Tibial nerve (tissue), 4 donors: ENCODE measurements at regions not wholly inside any gene's neighbourhood (a gene's known extent, or its start where the extent isn't known, plus 50 kb on each side); places are given as distances from the start of the nearest gene placed in this dataset.

ENCODE experiments used
- DNase-seq, 2 donors: peaks; one replicate each; pipeline ENCODE4 v3.0.0-alpha.2; 2019; ENCODE audit warnings: low spot score in 2 of 2
- H3K27ac ChIP-seq, 4 donors: fragments of 200-600 bp; sonication (generic) in 3 of 4; one replicate each; pipeline ENCODE4 v1.5.1; 2017 to 2019; ENCODE audit warnings: mild to moderate bottlenecking in 1 of 4
- H3K27me3 ChIP-seq, 2 donors: fragments of 200-600 bp; sonication (generic) in 1 of 2; one replicate each; pipeline versions ENCODE4 v1.5.1 to v1.6.0; 2017 to 2019
- H3K36me3 ChIP-seq, 3 donors: fragments of 200-600 bp; sonication (generic); one replicate each; pipeline ENCODE4 v1.5.1; 2018 to 2019
- H3K4me1 ChIP-seq, 4 donors: fragments of 200-600 bp; sonication (generic) in 3 of 4; one replicate each; pipeline ENCODE4 v1.5.1; 2017 to 2019
- H3K4me3 ChIP-seq, 4 donors: fragments of 200-600 bp; sonication (generic) in 3 of 4; one replicate each; pipeline ENCODE4 v1.5.1; 2017 to 2019; ENCODE audit warnings: mild to moderate bottlenecking in 1 of 4, moderate library complexity in 1 of 4
- H3K9me3 ChIP-seq, 4 donors: fragments of 200-600 bp; sonication (generic) in 3 of 4; one replicate each; pipeline ENCODE4 v1.5.1; 2017 to 2019
- EP300 ChIP-seq, 2 donors: sonication (generic); formaldehyde crosslinking; IDR thresholded peaks; one replicate each; pipeline ENCODE4 v1.6.1; 2017; ENCODE audit warnings: antibody characterized with exemption in 2 of 2, mild to moderate bottlenecking in 1 of 2
- POLR2A ChIP-seq, 2 donors: fragments of 450-650 bp; IDR thresholded peaks; one replicate each; pipeline ENCODE4 v1.6.1; 2017; ENCODE audit warnings: antibody characterized with exemption in 2 of 2, mild to moderate bottlenecking in 2 of 2, moderate library complexity in 2 of 2
- WGBS, 2 donors: methylation state at CpG; one replicate each; pipeline ENCODE4 v1.1.5; 2018; 5-methylcytosine and 5-hydroxymethylcytosine counted together
- TF ChIP-seq, protein P1 (sequence below), 5 experiments: fragments of 200-600 bp in 3 of 5; fragments of 450-650 bp in 2 of 5; sonication (generic) in 3 of 5; IDR thresholded peaks; one replicate each; pipeline ENCODE4 v1.5.1; 2016 to 2019; ENCODE audit warnings: antibody characterized with exemption in 5 of 5, mild to moderate bottlenecking in 3 of 5, moderate library complexity in 2 of 5

DNA sequence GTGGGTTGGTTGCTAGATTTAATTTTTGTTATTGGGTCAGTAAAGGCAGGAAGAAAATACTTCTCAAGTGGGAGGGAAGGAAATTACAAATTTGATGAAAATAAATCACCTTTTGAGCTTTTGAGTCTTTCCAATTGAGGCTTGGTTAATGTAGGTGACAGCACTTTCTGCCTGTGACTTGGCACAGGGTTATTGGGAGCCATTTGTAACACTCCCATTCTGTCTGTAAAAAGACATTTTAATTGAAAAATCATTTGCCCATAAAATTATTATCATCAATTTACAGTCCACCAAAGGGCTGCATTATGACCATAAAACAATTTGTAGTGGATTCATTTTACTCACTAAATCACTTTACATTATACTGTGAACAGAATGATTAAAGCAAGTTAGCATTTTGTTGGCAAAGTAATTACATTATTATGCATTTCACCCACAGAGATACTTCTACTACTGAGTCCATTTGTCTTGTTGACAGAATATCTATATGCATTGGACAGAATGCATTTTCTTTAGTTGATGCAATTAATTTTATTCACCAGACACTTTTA, 974.6 kb downstream of the UQCRFS1 start:
- Histone ChIP-seq H3K4me1 (no peaks in the 10 kb centered on the region), H3K27me3 (no peaks in the 10 kb centered on the region), H3K9me3 (no peaks in the 10 kb centered on the region), H3K27ac (no peak overlapping the region), H3K36me3 (no peaks in the 10 kb centered on the region), H3K4me3 (no peak overlapping the region)
- no peak for DNase-seq
- TF ChIP-seq, protein P1, sequence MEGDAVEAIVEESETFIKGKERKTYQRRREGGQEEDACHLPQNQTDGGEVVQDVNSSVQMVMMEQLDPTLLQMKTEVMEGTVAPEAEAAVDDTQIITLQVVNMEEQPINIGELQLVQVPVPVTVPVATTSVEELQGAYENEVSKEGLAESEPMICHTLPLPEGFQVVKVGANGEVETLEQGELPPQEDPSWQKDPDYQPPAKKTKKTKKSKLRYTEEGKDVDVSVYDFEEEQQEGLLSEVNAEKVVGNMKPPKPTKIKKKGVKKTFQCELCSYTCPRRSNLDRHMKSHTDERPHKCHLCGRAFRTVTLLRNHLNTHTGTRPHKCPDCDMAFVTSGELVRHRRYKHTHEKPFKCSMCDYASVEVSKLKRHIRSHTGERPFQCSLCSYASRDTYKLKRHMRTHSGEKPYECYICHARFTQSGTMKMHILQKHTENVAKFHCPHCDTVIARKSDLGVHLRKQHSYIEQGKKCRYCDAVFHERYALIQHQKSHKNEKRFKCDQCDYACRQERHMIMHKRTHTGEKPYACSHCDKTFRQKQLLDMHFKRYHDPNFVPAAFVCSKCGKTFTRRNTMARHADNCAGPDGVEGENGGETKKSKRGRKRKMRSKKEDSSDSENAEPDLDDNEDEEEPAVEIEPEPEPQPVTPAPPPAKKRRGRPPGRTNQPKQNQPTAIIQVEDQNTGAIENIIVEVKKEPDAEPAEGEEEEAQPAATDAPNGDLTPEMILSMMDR (IDR thresholded peaks at IDR 0.05), result no peak
- TF ChIP-seq POLR2A (IDR thresholded peaks at IDR 0.05) (no peak), EP300 (IDR thresholded peaks at IDR 0.05) (no peak)

DNA sequence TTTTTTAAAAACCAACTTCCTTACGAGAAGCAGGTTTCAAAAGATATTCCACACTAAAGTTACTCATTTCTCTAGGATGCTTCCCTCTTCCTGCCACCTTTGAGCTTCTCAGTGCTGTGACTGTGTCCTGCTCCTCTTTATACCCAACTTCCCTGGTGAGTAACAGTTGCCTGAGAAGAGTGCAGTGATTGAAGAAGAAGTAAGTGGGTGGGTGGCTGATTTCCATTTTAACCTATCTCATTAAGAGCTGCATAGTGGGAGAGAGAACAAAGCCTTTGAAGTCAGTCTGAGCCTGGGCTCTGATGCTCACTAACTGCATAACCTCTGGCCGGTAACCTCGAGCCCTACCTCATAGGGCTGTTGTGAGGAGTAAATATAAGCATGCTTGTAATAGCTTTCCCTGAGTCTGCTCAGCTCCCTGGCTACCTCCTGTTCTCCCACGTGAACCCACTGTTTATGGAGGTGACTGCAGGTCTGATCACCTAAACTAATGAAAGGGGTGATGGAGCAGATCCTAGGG, 977.3 kb downstream of the UQCRFS1 start:
- H3K27me3 ChIP-seq, result no peaks in the 10 kb centered on the region
- no peak for DNase-seq
- no peaks in the 10 kb centered on the region for H3K36me3 ChIP-seq
- WGBS, 2 donors, result 42 to 56% methylated on average over 4 of the region's 4 CpGs
- H3K27ac ChIP-seq, result no peak overlapping the region
- H3K4me3 ChIP-seq, result no peak overlapping the region
- no peaks in the 10 kb centered on the region for H3K9me3 ChIP-seq
- TF ChIP-seq POLR2A (IDR thresholded peaks at IDR 0.05), result no peak
- no peak for TF ChIP-seq EP300 (IDR thresholded peaks at IDR 0.05)
- TF ChIP-seq, protein P1 (IDR thresholded peaks at IDR 0.05), result no peak
- no peaks in the 10 kb centered on the region for H3K4me1 ChIP-seq

DNA sequence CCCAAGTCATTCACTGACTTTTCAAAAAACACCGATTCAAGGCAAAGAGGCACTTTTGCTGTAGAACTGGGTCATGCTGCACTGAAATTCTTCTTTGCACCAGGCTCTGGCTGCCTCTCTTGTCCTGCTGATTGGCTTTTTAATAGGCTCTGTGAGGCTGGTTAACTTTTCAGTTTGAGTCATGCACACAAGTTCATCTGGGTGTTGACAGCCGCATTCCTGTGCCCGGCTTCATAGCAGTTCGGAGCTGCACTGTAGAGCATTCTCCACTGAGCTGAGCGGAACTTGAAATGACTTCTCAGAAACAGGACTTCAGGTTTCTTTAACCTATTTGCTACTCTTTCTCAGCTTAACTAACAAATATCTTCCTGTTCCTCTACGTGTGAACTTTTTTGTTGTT, 978.3 kb downstream of the UQCRFS1 start:
- Histone ChIP-seq H3K36me3 (no peaks in the 10 kb centered on the region), H3K27me3 (no peaks in the 10 kb centered on the region), H3K9me3 (no peaks in the 10 kb centered on the region), H3K27ac (no peak overlapping the region), H3K4me3 (no peak overlapping the region), H3K4me1 (no peaks in the 10 kb centered on the region)
- TF ChIP-seq, protein P1 (IDR thresholded peaks at IDR 0.05), result no peak
- no peak for TF ChIP-seq EP300 (IDR thresholded peaks at IDR 0.05)
- no peak for TF ChIP-seq POLR2A (IDR thresholded peaks at IDR 0.05)
- WGBS, 2 donors, result 31 to 35% methylated on average over 6 of the region's 6 CpGs
- DNase-seq, result no peak

DNA sequence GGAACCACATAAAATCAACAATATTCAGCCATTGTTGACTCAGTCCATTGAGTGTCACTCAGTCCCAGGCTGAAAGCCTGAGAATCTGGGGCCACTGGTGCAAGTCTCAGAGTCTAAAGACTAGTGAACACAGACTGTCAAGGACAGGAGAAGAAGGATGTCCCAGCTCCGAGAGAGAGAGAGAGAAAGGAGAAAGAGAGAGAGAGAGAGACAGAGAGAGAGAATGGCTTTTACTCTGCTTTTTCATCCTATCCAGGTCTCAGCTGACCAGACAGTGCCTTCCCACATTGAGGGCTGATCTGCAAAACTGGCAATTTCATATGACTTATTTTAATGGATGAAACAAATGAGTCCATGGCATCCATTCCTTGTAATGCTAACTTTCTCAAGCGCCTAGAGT, 984.1 kb downstream of the UQCRFS1 start:
- no peak overlapping the region for H3K4me3 ChIP-seq
- TF ChIP-seq, protein P1 (IDR thresholded peaks at IDR 0.05), result no peak
- TF ChIP-seq POLR2A (IDR thresholded peaks at IDR 0.05) (no peak), EP300 (IDR thresholded peaks at IDR 0.05) (no peak)
- H3K9me3 ChIP-seq, result no peaks in the 10 kb centered on the region
- no peaks in the 10 kb centered on the region for H3K36me3 ChIP-seq
- no peak for DNase-seq
- peaks cover 0 to 12% (median 4%) of the 10 kb centered on the region in 4 donors for H3K4me1 ChIP-seq
- WGBS, 2 donors, result 88 to 96% methylated on average over 2 of the region's 2 CpGs
- H3K27me3 ChIP-seq, result no peaks in the 10 kb centered on the region
- no peak overlapping the region for H3K27ac ChIP-seq

DNA sequence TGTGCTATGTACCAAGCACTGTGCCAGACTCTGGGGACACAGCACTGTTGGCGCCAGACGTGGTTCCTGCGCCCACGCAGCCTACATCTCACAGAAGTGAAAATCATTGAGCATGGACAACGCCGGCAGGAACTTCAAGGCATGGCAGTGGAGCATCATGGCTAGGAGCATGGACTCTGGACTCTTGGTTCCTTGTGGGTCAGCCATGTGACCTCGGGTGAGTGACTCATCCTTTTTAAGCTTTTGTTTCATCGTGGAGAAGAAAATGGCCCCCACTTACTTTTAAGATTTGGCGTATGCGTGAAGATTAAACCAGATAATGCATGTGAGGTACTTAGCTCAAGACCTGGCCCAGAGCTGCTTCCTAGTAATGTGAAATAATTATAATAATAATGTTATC, 988.5 kb downstream of the UQCRFS1 start:
- H3K27ac ChIP-seq, result no peak overlapping the region
- no peak for TF ChIP-seq POLR2A (IDR thresholded peaks at IDR 0.05)
- 75 to 82% methylated on average over 8 to 10 of the region's 10 CpGs for WGBS, 2 donors
- no peak for DNase-seq
- H3K4me1 ChIP-seq, result peaks cover 0 to 12% (median 4%) of the 10 kb centered on the region in 4 donors
- H3K4me3 ChIP-seq, result no peak overlapping the region
- no peaks in the 10 kb centered on the region for H3K36me3 ChIP-seq
- H3K27me3 ChIP-seq, result no peaks in the 10 kb centered on the region
- no peaks in the 10 kb centered on the region for H3K9me3 ChIP-seq

DNA sequence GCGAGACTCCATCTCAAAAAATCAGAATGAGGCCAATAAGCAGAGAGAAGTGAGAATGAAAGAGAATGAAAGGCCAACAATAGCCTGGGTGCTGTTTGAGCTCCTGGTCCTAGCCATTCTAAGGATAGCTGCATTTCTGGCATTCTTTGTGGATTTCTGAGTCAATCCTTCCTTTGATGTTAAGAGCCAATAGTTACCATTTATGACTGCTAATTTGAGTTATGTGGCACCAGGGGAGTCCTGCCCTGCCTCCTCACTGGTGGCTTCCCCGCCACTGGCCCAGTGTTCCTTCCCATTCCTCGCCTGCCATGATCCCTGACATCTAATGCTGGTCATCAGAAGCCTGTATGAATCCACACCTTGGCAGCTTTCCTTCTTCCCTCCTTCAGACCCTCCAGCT, 991.2 kb downstream of the UQCRFS1 start:
- no peak overlapping the region for H3K27ac ChIP-seq
- 70 to 84% methylated on average over 3 of the region's 3 CpGs for WGBS, 2 donors
- no peaks in the 10 kb centered on the region for H3K36me3 ChIP-seq
- H3K4me1 ChIP-seq, result peaks cover 0 to 10% (median 4%) of the 10 kb centered on the region in 4 donors
- TF ChIP-seq EP300 (IDR thresholded peaks at IDR 0.05), result no peak
- no peak for TF ChIP-seq POLR2A (IDR thresholded peaks at IDR 0.05)
- TF ChIP-seq, protein P1 (IDR thresholded peaks at IDR 0.05), result no peak
- H3K27me3 ChIP-seq, result no peaks in the 10 kb centered on the region
- H3K9me3 ChIP-seq, result no peaks in the 10 kb centered on the region
- no peak overlapping the region for H3K4me3 ChIP-seq
- no peak for DNase-seq
